ENCODE measurements at regions not wholly inside any gene's neighbourhood (a gene's known extent, or its start where the extent isn't known, plus 50 kb on each side); places are given as distances from the start of the nearest gene placed in this dataset.

DNA sequence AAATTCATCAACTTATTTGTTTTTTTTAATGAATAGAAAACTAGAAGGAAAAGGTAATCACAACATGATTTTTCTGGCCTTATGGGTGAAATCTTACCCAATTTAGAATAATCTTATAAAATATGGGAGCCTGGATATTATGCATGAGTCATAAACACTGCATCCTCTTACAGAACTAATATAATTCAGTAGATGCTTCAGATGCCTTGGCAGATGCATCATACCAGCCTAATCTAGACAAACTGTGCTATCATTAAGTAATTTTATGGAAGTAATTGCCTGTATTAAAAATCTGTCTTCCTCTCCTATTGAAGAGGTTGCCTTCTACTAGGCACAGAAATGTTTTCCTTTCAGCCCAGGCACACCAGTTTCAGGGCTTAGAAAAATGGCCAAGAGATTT lies 2384.6 kb upstream of the WWC1 start:
- DNase-seq = peak; percentile 11

DNA sequence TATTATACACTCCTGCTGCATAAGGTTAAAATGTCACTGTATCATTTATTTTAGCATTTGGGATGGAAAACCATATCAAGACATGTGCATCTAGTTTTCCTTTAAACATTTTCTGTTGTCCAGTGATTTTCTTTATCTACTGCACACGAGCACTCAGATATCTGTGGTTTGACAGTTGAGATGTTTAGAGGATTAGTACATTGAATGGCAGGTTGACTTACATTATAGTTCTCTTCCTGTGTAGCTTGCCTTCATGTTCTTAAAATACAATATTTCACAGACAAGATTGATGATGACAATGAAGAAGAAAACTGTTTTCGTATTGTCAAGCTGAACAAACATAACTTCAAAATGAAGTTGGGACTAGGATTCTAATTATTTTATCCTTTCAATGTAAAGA lies 2378.4 kb upstream of the WWC1 start:
- DNase-seq = no peak

DNA sequence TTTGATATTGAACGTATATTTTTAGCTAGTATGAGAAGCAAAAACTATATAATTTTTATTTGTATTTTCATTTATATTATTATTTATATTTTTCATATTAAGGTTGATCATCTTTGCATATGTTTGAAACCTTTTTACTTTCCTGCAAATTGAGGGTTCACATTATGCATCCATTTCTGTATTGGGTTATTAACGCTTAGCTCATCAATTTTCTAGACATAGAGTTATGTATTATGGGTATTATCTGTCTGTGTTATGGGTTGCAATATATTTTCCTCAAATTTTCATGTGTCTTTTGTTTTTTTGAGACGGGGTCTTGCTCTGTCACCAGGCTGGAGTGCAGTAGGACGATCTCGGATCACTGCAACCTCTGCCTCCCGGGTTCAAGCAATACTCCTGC lies 2377.0 kb upstream of the WWC1 start:
- no peak for DNase-seq

DNA sequence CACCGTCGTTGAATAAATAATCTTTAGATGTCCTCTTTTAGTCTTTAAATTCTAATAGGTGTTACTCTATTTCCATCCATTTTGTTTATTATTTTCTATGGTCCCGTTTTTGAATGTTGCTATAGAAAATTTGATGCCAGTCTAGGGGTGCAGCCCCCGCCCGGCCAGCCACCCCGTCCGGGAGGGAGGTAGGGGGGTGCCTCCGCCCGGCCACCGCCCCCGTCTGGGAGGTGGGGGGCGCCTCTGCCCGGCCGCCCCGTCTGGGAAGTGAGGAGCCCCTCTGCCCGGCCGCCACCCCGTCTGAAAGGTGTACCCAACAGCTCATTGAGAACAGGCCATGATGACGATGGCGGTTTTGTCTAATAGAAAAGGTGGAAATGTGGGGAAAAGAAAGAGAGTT lies 2372.2 kb upstream of the WWC1 start:
- DNase-seq = no peak

DNA sequence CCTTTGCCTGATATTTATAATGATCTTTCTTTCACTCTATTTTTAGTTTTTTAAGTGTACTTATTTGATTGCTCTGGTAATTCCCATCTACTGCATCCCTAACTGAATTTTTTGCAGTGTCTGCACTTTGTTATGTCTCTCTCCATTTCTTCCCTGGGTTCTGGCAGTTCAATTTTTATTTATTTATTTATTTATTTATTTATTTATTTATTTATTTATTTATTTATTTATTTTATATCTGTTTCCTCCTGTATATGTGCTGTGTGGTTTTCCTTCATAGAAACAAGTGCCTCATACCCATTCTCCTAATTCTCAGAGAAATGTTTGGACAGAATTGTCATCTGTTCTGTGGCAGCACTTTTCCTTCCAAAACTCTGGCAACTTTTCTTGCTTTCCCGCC lies 2370.8 kb upstream of the WWC1 start:
- no peak for DNase-seq

DNA sequence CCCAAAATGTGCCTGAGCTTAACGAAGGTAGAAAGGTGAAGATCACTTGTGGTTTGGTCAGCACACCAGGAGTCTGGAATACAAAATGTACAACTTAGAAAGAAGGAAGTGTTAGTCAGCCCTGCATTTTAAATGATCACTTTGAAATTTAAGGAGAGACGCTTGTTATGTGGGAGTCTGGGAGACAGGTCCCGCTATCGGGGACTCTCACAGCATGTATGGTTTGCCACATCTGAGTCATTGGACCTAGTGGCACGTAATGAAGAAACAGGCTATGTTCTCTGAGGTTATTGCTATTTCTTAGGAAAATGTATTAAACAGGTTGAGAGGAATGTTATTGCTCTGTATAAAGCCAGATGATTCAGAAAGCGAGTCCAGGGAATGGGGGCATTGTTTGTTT lies 2362.5 kb upstream of the WWC1 start:
- no peak for DNase-seq

DNA sequence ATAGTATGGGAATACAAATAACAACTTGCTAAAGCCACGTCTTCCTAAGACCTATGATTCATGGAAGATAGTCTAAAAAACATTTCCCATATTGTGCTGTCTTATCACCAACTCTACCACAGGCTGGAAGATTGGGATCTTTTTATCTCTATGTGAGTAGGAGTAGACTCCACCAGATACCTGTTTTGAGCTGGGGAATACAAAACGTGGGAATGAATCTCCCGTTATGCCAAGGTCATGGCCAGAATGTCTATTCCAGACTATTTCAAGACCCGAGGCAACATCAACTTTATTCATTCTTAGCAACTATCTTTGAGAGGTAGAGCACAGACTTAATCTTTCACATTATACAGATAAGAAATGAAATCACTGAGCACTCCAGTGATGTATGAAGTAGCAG lies 2350.9 kb upstream of the WWC1 start:
- no peak for DNase-seq

DNA sequence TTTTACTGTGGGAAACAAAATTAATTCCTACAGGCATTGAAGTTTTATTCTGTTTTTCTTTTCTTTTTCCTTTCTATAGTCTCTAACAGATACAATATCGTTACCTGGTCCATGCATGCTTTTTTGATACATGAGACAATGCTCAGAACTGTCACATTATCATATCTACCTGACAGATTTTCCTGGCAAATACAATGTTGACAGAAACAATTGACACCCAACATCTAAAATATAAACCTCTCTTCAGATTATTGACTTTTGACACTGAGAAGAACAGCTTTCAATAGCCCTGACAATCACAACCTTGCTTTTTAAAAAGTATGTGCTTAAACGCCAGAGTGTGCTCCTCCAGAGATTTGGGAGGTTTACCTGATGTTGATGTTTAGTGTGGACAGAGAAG lies 2334.6 kb upstream of the WWC1 start:
- no peak for DNase-seq

DNA sequence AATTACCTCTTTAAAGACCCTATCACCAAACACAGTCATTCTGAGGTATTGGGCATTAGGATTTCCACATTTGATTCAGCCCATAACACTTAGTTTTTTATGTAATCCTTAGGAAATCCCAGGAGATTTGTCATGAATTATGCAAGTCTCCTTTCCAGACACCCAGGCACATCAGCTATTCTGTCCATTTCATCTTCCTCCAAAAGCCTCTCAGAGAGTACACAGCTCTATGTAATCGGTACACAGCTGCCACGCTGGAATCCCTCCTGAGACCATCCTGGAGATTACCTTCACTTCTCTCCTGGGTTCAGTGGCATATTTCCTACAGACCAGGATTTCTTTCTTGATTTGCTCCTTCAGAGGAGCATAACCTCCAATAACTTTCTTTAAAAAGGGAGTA lies 2309.8 kb upstream of the WWC1 start:
- DNase-seq = no peak

DNA sequence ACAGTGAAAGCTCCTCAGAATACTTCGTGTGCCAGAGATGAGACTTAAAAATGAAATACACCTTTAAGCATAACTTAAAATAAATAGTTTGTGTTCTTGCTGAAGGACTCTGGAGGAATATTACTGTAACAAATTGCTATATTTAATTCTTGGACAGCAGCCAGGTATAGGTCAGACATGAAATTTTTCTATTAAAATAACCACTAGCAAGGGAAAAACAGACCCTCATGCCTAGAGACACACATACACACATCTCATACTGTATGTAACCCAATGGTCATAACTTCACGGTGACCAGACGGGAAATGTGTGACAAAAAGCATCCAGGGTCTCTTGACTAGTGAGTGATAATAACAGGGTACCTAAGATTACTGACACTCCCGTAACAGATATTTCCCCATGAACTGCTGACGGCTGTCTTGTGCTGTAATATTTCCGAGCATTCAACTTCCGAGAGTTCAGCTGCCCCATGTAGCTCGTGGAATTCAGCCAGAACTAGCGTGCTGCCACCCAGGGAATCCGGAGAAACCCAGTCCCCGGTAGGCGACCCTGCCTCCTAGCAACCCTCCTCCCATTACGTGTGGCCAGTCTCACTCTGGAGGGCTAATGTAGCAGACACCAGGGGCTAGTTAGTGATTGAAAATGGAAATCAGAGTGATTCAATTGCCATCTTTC lies 2295.1 kb upstream of the WWC1 start:
- no peak for DNase-seq

DNA sequence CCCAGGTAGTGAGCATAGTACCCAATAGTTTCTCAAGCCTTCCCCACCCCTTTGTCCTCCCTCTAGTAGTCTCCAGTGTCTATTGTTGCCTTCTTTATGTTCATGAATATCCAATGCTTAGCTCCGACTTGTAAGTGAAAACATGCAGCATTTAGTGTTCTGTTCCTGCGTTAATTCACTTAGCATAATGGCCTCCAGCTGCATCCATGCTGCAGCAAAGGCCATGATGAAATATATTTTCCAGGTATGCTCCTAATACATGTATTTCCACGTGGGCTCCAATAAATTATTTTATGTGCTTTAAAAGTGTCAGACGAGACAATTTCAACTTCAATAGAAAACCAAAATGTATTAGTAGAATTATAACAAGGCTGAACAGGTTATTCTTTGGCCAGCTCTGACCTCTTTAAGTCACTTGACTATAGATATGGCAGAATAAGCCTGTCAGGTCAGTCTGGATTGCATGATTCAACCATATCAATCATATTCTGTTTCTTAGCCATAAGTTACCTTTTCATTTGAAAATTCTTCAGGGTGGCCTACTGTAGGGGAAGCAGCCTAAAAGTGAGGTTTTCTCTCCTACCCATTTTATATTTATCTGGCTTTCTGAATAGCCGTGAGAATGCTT lies 2291.6 kb upstream of the WWC1 start:
- no peak for DNase-seq

DNA sequence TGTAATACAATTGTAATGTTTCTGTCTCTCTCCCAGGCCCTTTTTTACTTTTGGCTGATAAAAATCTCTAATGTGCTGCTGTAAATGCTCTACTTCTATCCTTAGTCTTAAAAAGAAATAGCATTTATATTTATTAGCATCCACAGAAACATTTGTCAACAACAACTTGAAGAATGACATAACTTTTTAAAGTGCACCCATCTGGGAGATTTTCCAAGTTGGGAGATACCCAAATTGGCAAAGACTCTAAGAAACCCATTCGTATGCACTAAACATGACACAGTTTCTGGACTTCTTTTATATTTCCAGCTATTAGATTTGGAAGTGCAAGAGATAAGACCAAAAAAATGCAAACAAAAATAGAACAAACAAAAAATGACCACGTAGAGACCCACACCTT lies 2287.4 kb upstream of the WWC1 start:
- DNase-seq = no peak

DNA sequence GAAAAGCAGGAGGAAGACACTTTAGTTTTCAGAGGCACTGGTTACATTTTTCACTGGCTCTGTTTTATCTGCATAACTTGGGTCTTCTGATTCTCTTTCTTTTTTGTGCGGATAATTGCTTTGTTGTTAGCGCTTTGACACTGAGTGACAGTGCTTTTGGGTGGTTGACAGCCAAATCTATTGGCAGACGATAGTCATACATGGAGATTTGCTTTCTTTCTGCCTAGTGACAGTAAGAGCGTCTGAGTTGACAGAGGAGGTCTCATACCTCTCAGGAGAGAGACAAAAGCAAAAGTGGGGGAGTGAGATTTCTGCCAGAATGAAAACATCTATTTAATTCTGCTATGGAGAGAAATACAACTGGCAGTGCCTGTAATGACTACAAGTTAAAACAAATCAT lies 2278.0 kb upstream of the WWC1 start:
- no peak for DNase-seq

DNA sequence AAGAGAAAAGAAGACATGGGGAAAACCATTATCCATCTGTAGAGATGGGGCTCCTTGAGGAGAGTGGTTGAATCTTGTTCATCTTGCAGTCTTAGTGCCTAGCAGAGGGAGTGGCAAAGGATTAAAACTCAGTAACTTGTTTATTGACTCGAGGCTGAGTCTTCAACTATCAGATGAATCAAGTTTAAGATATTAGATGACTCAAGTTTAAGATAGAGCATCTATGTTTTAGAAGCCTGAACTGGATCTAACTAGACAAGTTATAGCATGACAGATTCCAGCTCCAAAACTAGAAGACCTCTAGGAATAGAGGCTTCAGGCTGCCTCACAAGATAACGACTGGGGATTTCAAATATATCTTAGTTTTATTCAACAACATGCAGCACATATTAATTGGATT lies 2277.2 kb upstream of the WWC1 start:
- no peak for DNase-seq

DNA sequence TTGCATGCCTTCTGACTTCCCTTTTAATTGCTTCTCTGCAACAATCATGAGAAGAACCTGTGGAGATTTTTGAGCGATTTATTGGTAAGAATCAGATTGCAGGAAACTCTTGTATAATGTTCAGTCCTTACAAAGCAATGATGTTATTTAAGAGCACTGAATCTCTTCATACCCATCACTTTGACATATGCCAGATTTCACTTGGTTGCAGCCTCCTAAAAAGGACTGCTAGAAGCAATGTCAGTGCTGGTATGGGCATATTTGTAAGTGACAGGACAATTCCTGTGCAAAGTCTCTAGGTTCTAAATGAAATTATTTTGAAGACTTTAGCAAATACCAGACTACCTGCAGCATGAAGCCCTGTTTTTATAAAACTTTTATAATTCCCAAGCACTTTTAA lies 2272.7 kb upstream of the WWC1 start:
- no peak for DNase-seq

DNA sequence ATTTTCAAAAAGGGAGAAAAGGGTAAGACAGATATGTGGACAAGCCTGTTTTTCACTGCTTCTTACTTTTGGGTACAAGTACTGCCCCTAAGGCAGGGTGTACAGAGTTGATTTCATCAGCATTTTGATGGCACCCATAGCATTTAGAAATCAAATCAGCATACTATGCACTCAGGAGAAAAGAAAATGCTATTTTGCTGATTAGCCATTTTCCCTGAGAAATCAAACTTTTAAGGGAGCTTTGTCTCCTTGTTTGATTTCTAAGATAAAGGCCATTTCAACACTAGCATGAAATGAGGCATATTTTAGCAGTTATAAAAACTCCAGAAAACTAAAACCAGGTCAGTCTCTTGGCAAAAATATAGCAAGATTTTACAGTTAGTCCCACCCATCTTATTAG lies 2269.4 kb upstream of the WWC1 start:
- DNase-seq = no peak

DNA sequence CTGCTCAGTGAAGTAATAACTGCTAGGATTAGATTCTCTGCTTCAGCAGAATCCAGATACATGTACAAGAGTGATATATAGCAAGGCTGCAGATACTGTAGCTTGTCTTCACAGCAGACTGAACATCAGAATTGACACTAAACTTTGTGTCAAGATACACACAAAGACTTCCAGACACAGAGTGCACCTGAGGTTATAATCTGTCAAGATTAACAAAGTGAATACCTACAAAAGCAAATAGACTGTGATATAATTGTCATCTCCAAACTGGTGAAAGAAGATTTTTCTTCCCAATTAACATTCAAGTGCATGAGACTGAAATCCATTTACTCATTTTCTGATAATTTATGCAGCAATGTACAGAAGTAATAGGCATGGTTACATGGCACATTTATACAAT lies 2266.5 kb upstream of the WWC1 start:
- DNase-seq = no peak

DNA sequence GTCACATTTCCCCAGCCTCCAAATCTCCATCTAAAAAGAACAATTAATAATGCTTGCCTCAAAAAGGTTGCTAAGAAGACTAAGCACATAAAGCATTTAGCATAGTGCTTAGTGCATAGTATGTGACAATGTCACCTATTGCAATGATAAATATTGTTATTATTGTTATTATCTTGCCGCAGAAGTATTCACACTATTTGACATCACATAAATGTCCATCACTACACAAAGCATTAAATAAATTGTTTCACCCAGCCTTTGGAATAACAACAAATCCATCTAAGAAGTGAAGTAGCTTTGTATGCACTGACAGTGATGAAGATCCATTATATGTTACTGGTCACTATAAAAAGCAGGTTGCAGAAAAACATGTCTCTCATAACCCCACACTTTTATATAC lies 2263.9 kb upstream of the WWC1 start:
- no peak for DNase-seq

DNA sequence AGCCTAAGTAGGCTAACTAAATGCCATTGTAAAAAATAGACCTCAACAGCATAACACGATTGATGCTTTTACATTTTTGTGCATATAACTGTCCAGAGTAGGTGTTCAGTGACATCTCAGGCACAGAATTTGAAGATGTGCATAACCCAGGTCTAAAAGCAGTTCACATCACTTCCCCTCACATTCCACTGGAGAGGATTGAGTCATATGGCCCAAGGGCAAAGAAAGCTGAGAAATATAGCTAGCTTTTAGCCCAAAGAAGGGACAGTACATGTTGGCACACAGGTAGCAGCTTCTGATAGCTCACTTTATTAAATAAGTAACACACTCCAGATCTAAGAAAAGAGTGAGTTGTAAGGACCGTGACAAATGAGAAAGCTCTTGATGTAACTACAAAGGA lies 2259.5 kb upstream of the WWC1 start:
- no peak for DNase-seq

DNA sequence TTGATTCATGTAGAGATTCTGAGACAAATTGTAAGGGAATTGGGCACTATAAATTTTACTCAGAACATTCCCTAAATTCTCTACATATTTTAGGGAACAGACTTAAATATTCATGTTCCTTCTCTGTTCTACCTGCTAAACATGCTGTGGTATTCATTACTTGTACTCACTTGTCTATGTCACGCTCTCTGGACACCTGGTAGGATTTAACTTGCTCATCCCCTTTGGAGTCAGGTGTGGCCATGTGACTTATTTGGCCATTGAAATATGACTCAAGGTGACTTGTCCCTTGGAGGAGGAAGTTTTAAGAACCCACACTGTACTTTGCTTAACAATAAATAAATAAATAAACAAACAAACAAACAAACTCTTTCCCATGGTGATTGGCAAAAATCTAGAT lies 2258.8 kb upstream of the WWC1 start:
- DNase-seq = no peak

DNA sequence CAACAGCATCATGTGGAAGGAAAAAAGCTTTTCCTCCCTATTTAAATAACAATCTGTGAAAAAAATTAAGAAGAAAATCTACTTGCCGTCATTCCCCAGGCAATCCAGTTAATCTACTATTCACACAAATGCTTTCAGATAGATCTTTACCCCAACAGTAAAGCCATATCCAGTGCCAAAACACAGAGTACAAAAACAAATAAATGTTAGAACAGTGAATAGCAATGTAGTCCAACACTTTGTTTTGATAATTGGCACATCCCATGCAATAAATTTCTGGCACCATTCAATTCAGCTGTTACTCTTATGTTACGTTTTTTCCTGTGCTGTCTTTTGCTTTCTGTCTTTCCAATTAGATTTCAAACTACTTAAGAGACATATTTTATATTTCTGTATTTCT lies 2245.5 kb upstream of the WWC1 start:
- no peak for DNase-seq

DNA sequence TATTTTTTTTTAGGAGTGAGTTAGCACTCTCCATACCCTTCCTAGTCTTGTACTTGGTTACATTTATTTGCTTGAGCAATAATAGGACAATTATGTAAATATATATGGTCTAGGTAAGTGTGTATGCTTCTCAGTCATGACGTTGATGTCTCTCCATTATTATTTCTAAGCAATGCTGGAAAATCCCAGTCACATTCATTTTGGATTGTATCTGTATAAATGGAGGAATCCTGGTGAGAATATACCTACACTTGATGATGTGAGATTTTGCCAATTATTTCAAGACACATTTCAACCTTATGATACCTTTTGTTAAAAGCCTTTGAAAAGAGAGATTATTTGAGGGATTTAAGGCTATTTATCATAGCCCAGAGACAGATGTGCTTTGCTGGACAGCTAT lies 2244.5 kb upstream of the WWC1 start:
- no peak for DNase-seq

DNA sequence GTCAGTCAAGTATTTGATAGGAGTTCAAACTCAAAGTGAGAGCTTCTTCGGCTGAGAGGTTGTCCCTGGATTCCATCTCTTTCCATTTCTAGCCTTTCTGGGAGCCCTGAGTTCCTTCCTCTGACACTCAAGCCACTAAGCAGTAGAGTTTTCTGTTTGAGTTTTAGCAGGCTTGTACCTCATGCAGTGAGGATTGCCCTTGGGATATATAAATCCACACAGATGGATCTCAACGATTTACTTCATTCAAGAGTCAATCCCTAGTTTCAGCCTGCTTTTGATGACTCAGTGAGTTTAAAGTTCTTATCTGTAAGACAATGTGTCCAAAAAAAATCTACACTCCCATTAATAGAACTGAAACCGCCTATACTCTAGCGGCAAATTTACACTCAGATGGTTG lies 2240.9 kb upstream of the WWC1 start:
- DNase-seq = no peak

DNA sequence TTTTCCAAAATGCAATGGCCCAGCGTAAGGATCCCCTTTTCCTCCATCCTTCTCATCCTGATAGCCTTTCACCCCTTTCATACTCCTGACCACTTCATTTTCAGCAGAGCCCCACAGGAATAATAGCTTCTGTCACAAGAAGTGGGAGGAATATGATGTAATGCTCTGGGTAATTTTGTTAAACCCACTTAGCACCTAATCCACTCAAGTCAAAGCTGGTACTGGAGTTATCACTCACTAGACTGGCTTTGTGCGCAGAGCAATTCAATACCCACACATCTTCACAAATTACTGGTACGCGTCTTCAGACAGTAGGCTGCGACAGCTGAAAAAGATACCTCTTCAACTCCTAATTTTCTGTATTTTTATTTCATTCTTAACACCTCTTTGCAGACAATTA lies 2232.8 kb upstream of the WWC1 start:
- no peak for DNase-seq

DNA sequence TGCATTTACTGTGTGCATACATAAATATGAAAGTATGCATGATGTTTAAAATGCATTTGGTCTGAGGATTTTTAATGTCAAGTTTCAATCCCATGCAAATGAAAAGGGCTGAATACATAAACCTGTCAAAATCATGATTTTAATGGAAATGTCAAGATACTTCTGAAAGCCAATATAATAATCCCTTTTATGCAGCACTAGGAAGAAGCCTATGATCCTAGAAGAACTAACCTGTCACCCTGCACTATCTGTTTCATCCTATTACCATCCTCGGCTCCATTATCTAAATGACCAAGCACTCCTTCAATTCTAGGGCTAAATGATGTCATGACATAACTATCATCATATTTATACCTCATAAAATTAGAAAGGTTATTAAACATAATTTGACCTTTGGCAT lies 2229.4 kb upstream of the WWC1 start:
- no peak for DNase-seq

Measured in fibroblast of skin of right biceps (primary cell).